ENCODE measurements at regions not wholly inside any gene's neighbourhood (a gene's known extent, or its start where the extent isn't known, plus 50 kb on each side); places are given as distances from the start of the nearest gene placed in this dataset.

- POLR2A ChIA-PET (ENCODE audit: unreplicated experiment): no interaction called here
- no TSS peak for BruUV-seq (replicated peaks)
- intact Hi-C loops (cut with micrococcal nuclease): no loop called here
Measured at GRCh38 chr2:220309215-220309614, 681.8 kb downstream of the SLC4A3 start.

GRCh38 chr2:220310451-220310861 lies 683.0 kb downstream of the SLC4A3 start:
- no peaks in the 10 kb centered on the region for H3K79me2 ChIP-seq (ENCODE audit: low read length)
- CTCF ChIA-PET: no interaction called here

More at GRCh38 chr2:220309215-220309614, 681.8 kb downstream of the SLC4A3 start:
- Histone ChIP-seq H3K27ac (ENCODE audit: low read length) (no peak overlapping the region), H3K36me3 (ENCODE audit: low read depth, low read length) (no peaks in the 10 kb centered on the region), H3K4me3 (ENCODE audit: low read length) (no peak overlapping the region), H3K4me2 (ENCODE audit: low read length) (no peak overlapping the region), H4K20me1 (ENCODE audit: low read length) (no peaks in the 10 kb centered on the region), H3K9ac (ENCODE audit: low read length) (no peak overlapping the region), H3K9me2 (replicated peaks; ENCODE audit: low read length) (no peaks in the 10 kb centered on the region; the same call in 1 of the 2 replicates), H3K27me3 (ENCODE audit: low read length) (no peaks in the 10 kb centered on the region), H3K79me2 (ENCODE audit: low read length) (no peaks in the 10 kb centered on the region), H3K9me3 (ENCODE audit: low read length) (no peaks in the 10 kb centered on the region), H3K4me1 (ENCODE audit: insufficient read depth, low read length) (no peaks in the 10 kb centered on the region), H2AFZ (ENCODE audit: low read length) (no peak overlapping the region), H3F3A (ENCODE audit: low read length, unreplicated experiment) (no peaks in the 10 kb centered on the region)
- no peak for DNase-seq
- TF ChIP-seq EZH2 (IDR thresholded peaks at IDR 0.05; ENCODE audit: low read length, unreplicated experiment): no peak
- TF ChIP-seq EZH2phosphoT487 (IDR thresholded peaks at IDR 0.05; ENCODE audit: borderline replicate concordance, low read length): no peak
- no peak for TF ChIP-seq CTCF (conservative IDR thresholded peaks at IDR 0.05; ENCODE audit: low read depth, low read length)
- no peak for ATAC-seq
- CTCF ChIA-PET: no interaction called here

More at GRCh38 chr2:220310451-220310861, 683.0 kb downstream of the SLC4A3 start:
- H3K4me2 ChIP-seq (ENCODE audit: low read length): no peak overlapping the region
- H3K9me3 ChIP-seq (ENCODE audit: low read length): no peaks in the 10 kb centered on the region
- H3K27me3 ChIP-seq (ENCODE audit: low read length): no peaks in the 10 kb centered on the region
- H3K36me3 ChIP-seq (ENCODE audit: low read depth, low read length): no peaks in the 10 kb centered on the region
- no peaks in the 10 kb centered on the region; the same call in 1 of the 2 replicates for H3K9me2 ChIP-seq (replicated peaks; ENCODE audit: low read length)
- no peak overlapping the region for H3K4me3 ChIP-seq (ENCODE audit: low read length)
- DNase-seq: no peak
- H3K4me1 ChIP-seq (ENCODE audit: insufficient read depth, low read length): no peaks in the 10 kb centered on the region
- no peak overlapping the region for H3K27ac ChIP-seq (ENCODE audit: low read length)
- intact Hi-C loops (cut with micrococcal nuclease): loop anchor here (10.0 kb wide), 1 partner anchor 314 kb away; no protein-coding TSS in a partner anchor
- H3K9ac ChIP-seq (ENCODE audit: low read length): no peak overlapping the region
- H2AFZ ChIP-seq (ENCODE audit: low read length): no peak overlapping the region
- POLR2A ChIA-PET (ENCODE audit: unreplicated experiment): no interaction called here
- H3F3A ChIP-seq (ENCODE audit: low read length, unreplicated experiment): no peaks in the 10 kb centered on the region
- TF ChIP-seq EZH2phosphoT487 (IDR thresholded peaks at IDR 0.05; ENCODE audit: borderline replicate concordance, low read length) (no peak), CTCF (conservative IDR thresholded peaks at IDR 0.05; ENCODE audit: low read depth, low read length) (no peak), EZH2 (IDR thresholded peaks at IDR 0.05; ENCODE audit: low read length, unreplicated experiment) (no peak)
- no TSS peak for BruUV-seq (replicated peaks)
- no peak for ATAC-seq
- H4K20me1 ChIP-seq (ENCODE audit: low read length): no peaks in the 10 kb centered on the region
